ENCODE measurements at regions not wholly inside any gene's neighbourhood (a gene's known extent, or its start where the extent isn't known, plus 50 kb on each side); places are given as distances from the start of the nearest gene placed in this dataset.

DNA sequence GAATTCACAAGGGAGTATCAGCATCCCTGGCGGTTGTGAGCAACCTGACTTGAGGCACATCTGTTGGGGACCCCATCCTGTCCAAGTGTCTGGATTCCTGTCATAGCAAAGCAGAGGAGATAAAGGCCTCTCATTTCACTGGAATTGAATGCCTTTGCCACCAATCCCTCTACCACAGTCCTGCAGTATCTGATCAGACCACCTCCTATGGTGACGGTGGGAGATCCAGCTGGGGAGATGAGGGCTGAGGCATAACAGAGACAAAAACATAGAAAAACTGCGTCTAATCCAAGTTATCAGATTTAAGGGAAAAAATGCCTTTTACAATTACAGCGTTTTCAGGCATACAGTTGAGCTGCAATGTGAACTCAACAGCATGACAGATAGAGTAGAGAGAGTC is 160.7 kb upstream of the TRPC7 start:
- TF ChIP-seq ZBTB33 (IDR thresholded peaks at IDR 0.05; ENCODE audit: borderline replicate concordance, low read depth) (no peak), TCF12 (IDR thresholded peaks at IDR 0.05) (no peak), RXRA (IDR thresholded peaks at IDR 0.05; ENCODE audit: borderline replicate concordance, low read depth) (no peak)
- Histone ChIP-seq H3K36me3 (replicated peaks in 1 of 2; ENCODE audit: control insufficient read depth in 1 of 2, insufficient read depth in 2 of 2, low read length in 1 of 2) (no peaks in the 10 kb centered on the region), H3K4me1 (ENCODE audit: control insufficient read depth in 1 of 2, insufficient read depth in 2 of 2, low read depth in 1 of 2, low read length in 1 of 2) (no peaks in the 10 kb centered on the region), H3K9ac (no peak overlapping the region), H3F3A (replicated peaks; ENCODE audit: insufficient read depth) (no peaks in the 10 kb centered on the region), H3K4me3 (ENCODE audit: low read depth in 2 of 2, low read length in 1 of 2) (no peak overlapping the region), H4K20me1 (ENCODE audit: insufficient read depth) (no peaks in the 10 kb centered on the region), H3K79me2 (ENCODE audit: insufficient read depth) (no peaks in the 10 kb centered on the region), H3K27ac (ENCODE audit: low read depth in 2 of 2, low read length in 1 of 2) (no peak overlapping the region), H3K9me3 (no peaks in the 10 kb centered on the region), H2AFZ (ENCODE audit: low read depth) (no peak overlapping the region), H3K4me2 (no peak overlapping the region), H3K9me2 (no peaks in the 10 kb centered on the region), H3K27me3 (ENCODE audit: insufficient read depth) (no peaks in the 10 kb centered on the region)
- WGBS (ENCODE audit: low lambda C conversion rate), result 24% methylated on average over 4 of the region's 4 CpGs
- POLR2A ChIA-PET, result no interaction called here
- no peak for DNase-seq
- CTCF ChIA-PET, result no interaction called here

DNA sequence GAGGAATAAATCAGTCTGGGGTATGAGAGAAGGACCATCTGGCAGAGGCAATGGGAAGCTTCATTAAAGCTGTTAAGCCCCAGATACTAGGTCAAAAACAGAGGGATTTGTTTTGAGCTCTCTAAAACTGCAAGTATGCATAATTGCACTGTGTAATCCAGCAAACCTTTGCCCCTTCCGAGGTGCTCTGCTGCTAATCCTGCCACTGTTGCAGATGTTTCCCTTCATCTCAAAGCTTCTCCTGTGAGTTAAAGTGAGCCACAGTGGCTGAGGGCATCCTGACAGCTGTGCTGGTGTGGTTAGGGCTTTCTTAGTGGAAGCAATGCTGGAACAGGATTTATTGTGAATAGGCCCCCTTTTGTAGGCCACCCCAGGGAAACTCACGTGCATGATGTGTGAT is 160.3 kb upstream of the TRPC7 start:
- Histone ChIP-seq H3K79me2 (ENCODE audit: insufficient read depth) (no peaks in the 10 kb centered on the region), H3K9ac (no peak overlapping the region), H3F3A (replicated peaks; ENCODE audit: insufficient read depth) (no peaks in the 10 kb centered on the region), H4K20me1 (ENCODE audit: insufficient read depth) (no peaks in the 10 kb centered on the region), H2AFZ (ENCODE audit: low read depth) (no peak overlapping the region), H3K36me3 (replicated peaks in 1 of 2; ENCODE audit: control insufficient read depth in 1 of 2, insufficient read depth in 2 of 2, low read length in 1 of 2) (no peaks in the 10 kb centered on the region), H3K4me2 (no peak overlapping the region), H3K4me3 (ENCODE audit: low read depth in 2 of 2, low read length in 1 of 2) (no peak overlapping the region), H3K9me3 (no peaks in the 10 kb centered on the region), H3K4me1 (ENCODE audit: control insufficient read depth in 1 of 2, insufficient read depth in 2 of 2, low read depth in 1 of 2, low read length in 1 of 2) (no peaks in the 10 kb centered on the region), H3K9me2 (no peaks in the 10 kb centered on the region), H3K27me3 (ENCODE audit: insufficient read depth) (no peaks in the 10 kb centered on the region), H3K27ac (ENCODE audit: low read depth in 2 of 2, low read length in 1 of 2) (no peak overlapping the region)
- TF ChIP-seq MEF2A (IDR thresholded peaks at IDR 0.05; ENCODE audit: borderline replicate concordance, low read depth) (no peak), RAD21 (IDR thresholded peaks at IDR 0.05; ENCODE audit: low read length) (no peak), MAX (IDR thresholded peaks at IDR 0.05; ENCODE audit: low read depth) (no peak), TEAD4 (IDR thresholded peaks at IDR 0.05; ENCODE audit: borderline replicate concordance, insufficient read depth) (no peak), JUND (IDR thresholded peaks at IDR 0.05) (no peak), NFIC (IDR thresholded peaks at IDR 0.05; ENCODE audit: borderline replicate concordance) (no peak), RCOR1 (IDR thresholded peaks at IDR 0.05; ENCODE audit: low read length) (no peak), GABPA (IDR thresholded peaks at IDR 0.05; ENCODE audit: low read depth) (no peak), EP300 (IDR thresholded peaks at IDR 0.05; ENCODE audit: borderline replicate concordance in 1 of 2, low read depth in 1 of 2, low read length in 1 of 2) (no peak), EZH2phosphoT487 (IDR thresholded peaks at IDR 0.05; ENCODE audit: borderline replicate concordance, low read depth) (no peak), ELF1 (IDR thresholded peaks at IDR 0.05) (no peak), IRF3 (IDR thresholded peaks at IDR 0.05; ENCODE audit: low read depth, low read length) (no peak), SIN3A (IDR thresholded peaks at IDR 0.05; ENCODE audit: borderline replicate concordance, low read depth, low read length) (no peak), FOXJ3 (CRISPR knock-in tag; IDR thresholded peaks at IDR 0.05) (no peak), MXI1 (IDR thresholded peaks at IDR 0.05; ENCODE audit: low read depth, low read length) (no peak)
- TF ChIP-seq, protein P1, sequence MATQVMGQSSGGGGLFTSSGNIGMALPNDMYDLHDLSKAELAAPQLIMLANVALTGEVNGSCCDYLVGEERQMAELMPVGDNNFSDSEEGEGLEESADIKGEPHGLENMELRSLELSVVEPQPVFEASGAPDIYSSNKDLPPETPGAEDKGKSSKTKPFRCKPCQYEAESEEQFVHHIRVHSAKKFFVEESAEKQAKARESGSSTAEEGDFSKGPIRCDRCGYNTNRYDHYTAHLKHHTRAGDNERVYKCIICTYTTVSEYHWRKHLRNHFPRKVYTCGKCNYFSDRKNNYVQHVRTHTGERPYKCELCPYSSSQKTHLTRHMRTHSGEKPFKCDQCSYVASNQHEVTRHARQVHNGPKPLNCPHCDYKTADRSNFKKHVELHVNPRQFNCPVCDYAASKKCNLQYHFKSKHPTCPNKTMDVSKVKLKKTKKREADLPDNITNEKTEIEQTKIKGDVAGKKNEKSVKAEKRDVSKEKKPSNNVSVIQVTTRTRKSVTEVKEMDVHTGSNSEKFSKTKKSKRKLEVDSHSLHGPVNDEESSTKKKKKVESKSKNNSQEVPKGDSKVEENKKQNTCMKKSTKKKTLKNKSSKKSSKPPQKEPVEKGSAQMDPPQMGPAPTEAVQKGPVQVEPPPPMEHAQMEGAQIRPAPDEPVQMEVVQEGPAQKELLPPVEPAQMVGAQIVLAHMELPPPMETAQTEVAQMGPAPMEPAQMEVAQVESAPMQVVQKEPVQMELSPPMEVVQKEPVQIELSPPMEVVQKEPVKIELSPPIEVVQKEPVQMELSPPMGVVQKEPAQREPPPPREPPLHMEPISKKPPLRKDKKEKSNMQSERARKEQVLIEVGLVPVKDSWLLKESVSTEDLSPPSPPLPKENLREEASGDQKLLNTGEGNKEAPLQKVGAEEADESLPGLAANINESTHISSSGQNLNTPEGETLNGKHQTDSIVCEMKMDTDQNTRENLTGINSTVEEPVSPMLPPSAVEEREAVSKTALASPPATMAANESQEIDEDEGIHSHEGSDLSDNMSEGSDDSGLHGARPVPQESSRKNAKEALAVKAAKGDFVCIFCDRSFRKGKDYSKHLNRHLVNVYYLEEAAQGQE (IDR thresholded peaks at IDR 0.05; ENCODE audit: low read depth, low read length), result no peak
- TF ChIP-seq, protein P2, sequence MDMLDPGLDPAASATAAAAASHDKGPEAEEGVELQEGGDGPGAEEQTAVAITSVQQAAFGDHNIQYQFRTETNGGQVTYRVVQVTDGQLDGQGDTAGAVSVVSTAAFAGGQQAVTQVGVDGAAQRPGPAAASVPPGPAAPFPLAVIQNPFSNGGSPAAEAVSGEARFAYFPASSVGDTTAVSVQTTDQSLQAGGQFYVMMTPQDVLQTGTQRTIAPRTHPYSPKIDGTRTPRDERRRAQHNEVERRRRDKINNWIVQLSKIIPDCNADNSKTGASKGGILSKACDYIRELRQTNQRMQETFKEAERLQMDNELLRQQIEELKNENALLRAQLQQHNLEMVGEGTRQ (IDR thresholded peaks at IDR 0.05; ENCODE audit: borderline replicate concordance, low read depth, low read length), result no peak
- WGBS (ENCODE audit: low lambda C conversion rate), result 4% methylated on average over 2 of the region's 2 CpGs
- ChIA-PET CTCF (no interaction called here), POLR2A (no interaction called here)
- no peak for DNase-seq

Measured in SK-N-SH (cell line).